ENCODE measurements at regions not wholly inside any gene's neighbourhood (a gene's known extent, or its start where the extent isn't known, plus 50 kb on each side); places are given as distances from the start of the nearest gene placed in this dataset.
"Not testable (repeated sequence)": the region's sequence is repeated elsewhere in the genome, so short reads cannot be mapped to it uniquely, and the experiment has no call there.

GRCh38 chr11:31956310-31956709 lies 134.6 kb upstream of the RCN1 start:
- no peak for DNase-seq

GRCh38 chr11:31955838-31956237 lies 135.0 kb upstream of the RCN1 start:
- DNase-seq, result no peak

GRCh38 chr11:31953803-31954327 lies 137.0 kb upstream of the RCN1 start:
- DNase-seq, result no peak

GRCh38 chr11:31949733-31950200 lies 138.6 kb upstream of the PAX6 start:
- DNase-seq, result not testable (repeated sequence)

- no peak for DNase-seq
These were observed 135.9 kb upstream of the PAX6 start for GRCh38 chr11:31947051-31947450.

- DNase-seq, result no peak
These were observed 132.1 kb upstream of the PAX6 start for GRCh38 chr11:31943056-31943780.

GRCh38 chr11:31940371-31941037 lies 129.4 kb upstream of the PAX6 start:
- no peak for DNase-seq

- no peak for DNase-seq
These were observed 127.9 kb upstream of the PAX6 start for GRCh38 chr11:31939004-31939403.

- DNase-seq, result no peak
These were observed 125.2 kb upstream of the PAX6 start for GRCh38 chr11:31936312-31936711.

- DNase-seq, result no peak
These were observed 121.8 kb upstream of the PAX6 start for GRCh38 chr11:31932879-31933278.

- DNase-seq, result no peak
These were observed 116.9 kb upstream of the PAX6 start for GRCh38 chr11:31927982-31928381.

GRCh38 chr11:31926816-31927528 lies 115.8 kb upstream of the PAX6 start:
- no peak for DNase-seq

- DNase-seq, result no peak
These were observed 115.0 kb upstream of the PAX6 start for GRCh38 chr11:31926106-31926505.

- no peak for DNase-seq
These were observed 111.3 kb upstream of the PAX6 start for GRCh38 chr11:31922450-31922849.

- DNase-seq, result no peak
These were observed 110.0 kb upstream of the PAX6 start for GRCh38 chr11:31921081-31921480.

- DNase-seq, result no peak
These were observed 108.1 kb upstream of the PAX6 start for GRCh38 chr11:31919175-31919574.

GRCh38 chr11:31915867-31916266 lies 104.7 kb upstream of the PAX6 start:
- no peak for DNase-seq

GRCh38 chr11:31913985-31914384 lies 102.9 kb upstream of the PAX6 start:
- DNase-seq, result no peak

GRCh38 chr11:31912808-31913207 lies 101.7 kb upstream of the PAX6 start:
- DNase-seq, result no peak

- DNase-seq, result no peak
These were observed 99.9 kb upstream of the PAX6 start for GRCh38 chr11:31910950-31911576.

GRCh38 chr11:31903225-31904074 lies 92.3 kb upstream of the PAX6 start:
- DNase-seq, result no peak

GRCh38 chr11:31902706-31903105 lies 91.6 kb upstream of the PAX6 start:
- no peak for DNase-seq
